IPS DF 19.7 (cell line): ENCODE measurements at regions not wholly inside any gene's neighbourhood (a gene's known extent, or its start where the extent isn't known, plus 50 kb on each side); places are given as distances from the start of the nearest gene placed in this dataset.

Experiments used
- DNase-seq: peaks from one replicate; pipeline ENCODE4 v3.0.0-alpha.2; 2013; ENCODE audit warnings: low read depth, low spot score

DNA sequence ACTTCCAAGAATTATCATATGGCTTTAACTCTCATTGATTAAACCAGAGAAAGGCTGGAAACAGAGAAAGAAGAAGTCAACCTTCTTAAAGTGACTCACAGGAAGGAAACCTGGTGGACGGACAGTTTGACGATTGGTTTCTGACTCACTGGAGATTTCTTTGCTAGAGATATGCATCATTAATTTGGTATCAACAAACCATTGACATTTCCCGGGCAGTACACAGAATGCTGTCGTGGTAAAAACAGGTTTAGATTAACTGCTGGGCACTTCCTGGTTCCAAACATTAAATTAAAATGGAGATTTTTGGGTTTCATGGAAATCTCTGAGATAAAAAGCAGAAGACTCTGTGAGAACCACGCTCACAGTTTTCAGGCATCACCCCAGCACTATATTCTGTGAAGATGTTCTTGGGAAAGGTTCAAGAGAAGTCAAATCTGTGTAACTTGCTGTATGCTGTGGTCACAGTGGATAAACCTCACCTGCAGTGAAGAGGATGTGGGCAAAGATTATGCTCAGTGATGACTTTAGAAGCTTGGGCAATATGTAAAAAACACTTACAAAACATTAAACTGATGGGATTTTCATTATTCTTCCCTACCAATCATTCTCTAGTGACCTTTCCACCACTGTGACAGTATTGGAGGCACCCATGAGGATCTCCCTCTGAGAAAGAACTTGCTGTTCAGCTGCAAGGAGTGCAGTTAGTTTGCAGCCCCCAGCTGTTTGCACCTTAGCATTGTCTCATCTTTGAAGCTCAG is 61.1 kb upstream of the CD44 start:
- no peak for DNase-seq

DNA sequence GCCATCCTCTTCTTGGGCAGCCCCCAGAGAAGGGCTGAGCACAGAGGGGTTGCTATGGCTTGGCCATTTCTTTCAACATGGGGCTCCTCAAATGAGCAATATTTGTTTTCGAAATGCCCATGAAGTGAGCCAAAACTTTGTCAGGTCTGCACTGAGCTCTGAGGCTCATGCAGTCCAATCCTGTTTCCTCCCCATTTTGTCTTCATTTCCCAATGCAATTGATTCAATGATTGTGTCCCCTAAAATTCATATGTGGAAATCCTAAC is 60.6 kb upstream of the CD44 start:
- no peak for DNase-seq

DNA sequence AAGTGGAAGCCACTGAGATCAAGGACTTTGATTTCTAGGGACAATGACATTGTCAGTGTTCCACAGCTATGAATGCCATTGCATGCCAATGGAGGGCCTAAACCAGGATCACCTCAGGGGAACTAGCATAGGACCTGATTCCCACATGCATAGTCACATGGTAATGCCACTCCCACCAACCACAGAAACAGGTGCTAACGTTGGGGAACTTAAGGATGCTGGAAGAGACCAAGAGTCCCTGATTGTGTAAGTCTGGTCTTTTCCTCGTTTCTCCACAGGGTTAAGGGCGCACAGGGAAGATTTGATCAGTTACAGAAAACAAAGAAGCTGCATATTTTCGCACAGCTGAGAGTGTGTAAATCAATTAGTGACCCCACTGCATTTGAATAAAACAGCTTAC is 59.4 kb upstream of the CD44 start:
- DNase-seq, result no peak

DNA sequence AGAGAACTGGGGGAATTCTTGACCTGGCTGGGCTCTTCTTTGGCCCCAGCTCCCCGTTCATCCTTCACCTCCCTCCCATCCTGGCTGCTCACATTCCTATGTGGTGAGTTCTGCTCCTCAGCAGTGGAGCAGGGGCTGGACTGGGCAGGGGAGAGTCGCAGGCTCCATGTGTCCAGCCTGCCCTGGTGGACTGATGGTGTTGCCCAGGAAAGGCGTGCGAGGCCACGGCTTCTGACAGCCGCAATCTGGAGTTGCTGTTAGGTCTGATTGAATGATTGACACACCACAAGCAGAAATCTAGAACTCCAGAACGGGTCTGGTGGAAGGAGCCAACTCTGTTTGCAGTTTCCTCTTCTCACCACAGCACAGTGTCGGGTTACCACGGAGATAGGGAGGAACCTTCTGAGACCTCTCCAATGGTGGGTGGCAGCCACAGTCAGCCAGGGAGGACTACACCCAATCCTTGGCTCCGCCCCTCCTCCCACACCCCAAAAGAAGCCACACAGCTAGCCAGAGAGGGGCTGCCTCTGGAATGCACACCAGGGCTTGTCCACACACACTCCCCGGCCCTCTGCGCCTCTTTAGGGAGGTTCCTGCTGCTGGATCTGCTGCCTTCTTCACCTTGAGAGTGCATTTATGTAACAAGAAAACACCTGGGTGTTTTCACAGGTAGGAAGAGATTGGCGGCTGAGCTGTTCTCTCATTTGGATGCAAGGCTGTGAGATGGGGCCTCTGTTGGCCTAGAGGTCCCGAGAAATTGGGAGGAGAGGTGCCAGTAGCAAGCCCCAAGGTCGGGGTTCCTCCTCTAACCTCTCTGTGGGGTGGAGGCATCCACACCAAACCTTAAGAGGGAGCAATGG is 56.4 kb upstream of the CD44 start:
- DNase-seq, result peak; percentile 30

DNA sequence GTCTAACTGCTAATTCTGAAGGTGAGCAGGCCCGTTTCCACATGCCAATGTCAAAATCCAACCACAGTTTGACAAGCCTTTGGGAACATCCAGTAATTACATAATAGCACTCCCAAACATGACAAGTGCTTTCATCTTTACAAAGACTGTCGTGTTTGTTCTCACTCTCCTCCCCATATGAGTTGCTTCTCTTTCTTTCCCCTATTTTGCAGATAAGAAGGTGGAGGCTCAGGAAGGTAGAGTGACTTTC is 55.9 kb upstream of the CD44 start:
- no peak for DNase-seq

DNA sequence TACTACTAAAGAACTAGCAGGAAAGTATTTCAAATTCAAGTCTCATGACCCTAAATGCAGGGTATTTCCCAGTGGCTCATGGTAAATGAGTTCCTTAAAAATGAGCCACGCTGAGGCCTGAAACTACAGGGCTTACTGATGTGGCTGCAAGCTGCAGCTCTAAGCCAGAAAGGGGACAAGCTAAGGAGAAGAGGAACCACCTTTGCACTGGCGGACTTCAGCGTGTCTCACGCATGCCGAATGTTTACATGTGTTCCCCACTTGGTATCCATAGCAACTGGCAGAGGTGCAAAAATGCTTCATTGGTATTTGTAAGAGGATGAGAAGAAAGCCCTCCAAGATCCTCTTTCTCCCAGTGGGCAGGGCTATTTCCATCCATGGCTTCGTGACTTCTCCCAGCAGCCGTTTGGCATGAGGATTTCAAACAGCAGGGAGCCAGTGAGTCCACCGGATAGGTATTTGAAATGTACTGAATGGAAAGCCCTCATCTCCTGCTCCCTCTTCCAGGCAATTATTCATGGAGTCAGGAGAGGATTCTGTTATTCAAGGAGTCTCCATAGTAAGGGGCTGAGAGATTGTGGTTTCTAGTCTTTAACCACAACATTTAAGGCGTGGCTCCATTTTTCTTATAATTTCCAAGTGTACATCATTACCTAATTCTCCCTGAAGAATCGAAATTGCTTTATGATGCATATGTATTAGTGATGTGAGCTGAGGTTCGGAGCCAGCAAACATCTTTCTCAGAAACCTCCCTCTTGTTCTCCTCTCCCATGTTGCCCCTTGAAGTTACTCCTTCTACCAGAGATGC is 55.3 kb upstream of the CD44 start:
- DNase-seq, result peak; percentile 30

DNA sequence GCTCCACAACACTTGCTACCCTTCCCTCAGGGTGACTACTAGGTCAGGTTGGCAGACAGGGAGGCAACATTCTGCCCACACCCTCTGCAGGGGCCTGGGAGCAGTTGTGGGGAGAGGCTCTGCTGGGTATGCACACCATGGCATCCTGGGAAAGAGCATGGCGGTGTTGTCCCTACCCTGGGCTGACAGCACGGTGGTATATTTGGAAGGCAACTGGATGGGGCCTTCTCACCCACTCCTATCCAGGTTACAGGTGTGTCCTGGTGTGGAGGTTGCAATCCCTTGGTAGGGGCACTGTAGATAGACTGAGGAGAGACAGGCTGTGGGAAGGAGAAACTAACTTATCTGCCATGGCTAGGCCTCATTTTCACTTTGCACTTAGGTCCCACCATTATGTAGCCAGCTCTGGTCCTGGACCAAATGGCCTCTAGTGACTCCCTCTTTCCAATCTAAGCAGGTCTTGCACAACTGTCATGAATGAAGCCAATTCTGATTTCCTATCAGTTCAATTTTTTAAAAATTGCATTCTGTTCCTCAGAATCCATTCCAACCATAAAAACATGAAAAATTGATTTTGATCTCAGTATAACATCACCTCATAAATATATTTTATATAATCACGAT is 54.0 kb upstream of the CD44 start:
- DNase-seq, result no peak

DNA sequence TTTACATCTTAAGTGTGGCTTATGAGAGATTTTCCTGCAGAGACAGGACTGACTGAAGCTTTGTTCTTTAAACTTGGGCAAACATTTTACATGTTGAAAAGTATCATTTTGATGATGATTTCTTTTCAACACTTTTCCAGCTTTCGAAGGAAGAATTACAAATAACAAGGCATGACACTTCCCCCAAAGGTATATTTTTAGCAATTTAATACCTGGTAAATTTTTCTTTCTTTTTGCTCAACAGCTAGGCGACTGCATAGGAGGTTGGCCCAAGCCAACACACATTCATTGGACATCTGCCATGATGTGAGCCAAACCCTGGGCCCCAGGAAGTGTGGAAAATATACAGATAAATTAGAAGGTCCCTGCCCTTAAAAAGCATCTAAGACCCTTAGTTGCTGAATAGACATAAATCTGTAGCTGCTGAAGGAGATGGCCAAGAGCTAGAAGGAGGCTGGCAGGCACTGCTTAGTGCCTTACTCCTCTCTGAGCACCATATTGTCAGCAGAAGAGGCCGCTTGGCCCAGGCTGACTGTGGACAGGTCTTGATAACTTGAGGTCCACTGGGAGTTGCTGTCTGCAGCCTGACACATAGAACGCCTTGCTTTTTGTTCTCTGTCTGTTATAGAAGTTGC is 53.3 kb upstream of the CD44 start:
- no peak for DNase-seq

DNA sequence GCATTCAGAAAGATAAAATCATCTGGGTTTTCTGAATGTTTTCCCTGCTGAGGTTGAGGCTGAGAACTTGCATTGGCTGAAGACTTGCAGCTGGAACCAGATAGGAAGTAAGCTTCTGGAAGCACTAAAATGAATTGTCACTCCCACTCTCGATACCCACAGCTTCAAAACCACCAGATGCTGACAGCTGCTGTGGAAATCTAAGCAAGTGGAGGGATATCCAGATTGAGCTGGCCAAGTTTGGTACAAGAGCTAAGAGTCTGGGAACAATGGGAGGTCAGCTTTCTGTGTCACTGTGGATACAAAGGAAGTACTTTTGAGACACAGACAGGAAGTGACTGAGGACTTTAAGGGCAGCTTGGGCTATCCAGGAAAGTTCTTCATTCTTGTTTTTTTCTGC is 51.3 kb upstream of the CD44 start:
- no peak for DNase-seq

DNA sequence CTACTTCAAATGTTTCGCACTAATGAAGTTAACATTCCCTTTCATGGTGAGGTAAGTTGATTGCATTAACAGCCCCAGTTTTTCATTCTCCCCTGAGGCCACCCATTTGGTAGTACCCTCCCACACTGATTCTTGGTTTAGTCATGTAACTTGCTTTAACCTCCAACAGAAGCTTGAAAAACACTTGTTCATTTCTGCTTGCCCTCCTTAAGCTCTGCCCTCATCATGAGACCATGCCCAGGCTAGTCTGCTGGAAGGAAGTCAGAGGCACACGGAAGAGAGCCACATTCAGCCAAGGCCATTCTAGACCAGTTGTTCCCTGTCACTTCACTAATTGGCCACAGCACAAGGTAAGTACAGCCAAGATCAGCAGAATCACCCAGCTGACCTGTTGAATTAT is 50.7 kb upstream of the CD44 start:
- no peak for DNase-seq

DNA sequence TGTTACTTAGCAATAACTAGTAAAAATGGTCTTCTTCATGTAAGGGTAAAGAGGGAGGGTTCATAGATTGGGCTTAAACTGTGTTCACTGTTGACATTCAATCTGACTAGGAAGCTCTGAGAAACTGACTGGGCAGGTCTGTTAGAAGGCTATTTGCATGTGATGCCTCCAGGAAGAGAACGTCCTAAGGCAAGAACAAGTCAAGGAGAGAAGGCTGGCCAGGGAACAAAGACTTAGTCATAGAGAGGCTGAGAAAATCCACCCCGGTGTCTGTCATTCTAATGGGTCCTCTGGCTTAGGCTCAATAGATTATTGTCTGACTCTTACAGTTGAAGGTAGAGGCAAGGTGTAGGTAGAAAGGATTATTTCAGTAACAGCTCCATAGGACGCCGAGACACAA is 50.3 kb upstream of the CD44 start:
- DNase-seq, result no peak
